LNCaP clone FGC (cell line): ENCODE measurements at regions not wholly inside any gene's neighbourhood (a gene's known extent, or its start where the extent isn't known, plus 50 kb on each side); places are given as distances from the start of the nearest gene placed in this dataset.

Experiments used
- DNase-seq: peaks from one replicate; pipeline ENCODE4 v3.0.0-alpha.2; 2011; ENCODE audit warnings: low read depth
- H3K4me3 ChIP-seq: 2 replicates; pipeline ENCODE4 v1.5.1; 2011; ENCODE audit warnings: mild to moderate bottlenecking, low read depth, low read length, control low read depth
- TF ChIP-seq, protein P1 (sequence below): IDR thresholded peaks from 2 replicates; pipeline ENCODE4 v1.5.1; 2012; ENCODE audit warnings: mild to moderate bottlenecking; ENCODE audit not compliant: control insufficient read depth, insufficient read depth; ENCODE audit errors: extremely low read depth

DNA sequence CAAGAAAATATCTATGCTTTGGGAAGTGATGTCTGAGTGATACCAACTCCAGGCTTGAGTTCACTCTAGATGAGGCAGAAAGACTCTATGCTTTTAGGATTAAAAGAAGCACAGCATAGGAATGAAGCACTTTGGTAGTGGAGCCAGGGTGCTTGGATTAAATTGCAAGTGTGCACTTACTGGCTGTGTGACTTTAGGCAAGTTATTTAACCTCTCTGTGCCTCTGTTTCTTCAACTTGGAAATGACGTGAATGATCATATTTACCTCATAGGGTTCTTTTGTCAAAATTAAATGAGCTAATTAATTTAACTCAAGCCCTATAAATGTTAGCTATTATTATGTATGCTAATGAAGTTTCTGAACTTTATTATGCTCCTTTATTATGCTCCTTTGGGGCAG is 446.1 kb downstream of the TTLL7 start:
- DNase-seq, result no peak

GRCh38 chr1:83548311-83548710 is 450.6 kb downstream of the TTLL7 start:
- no peak for DNase-seq
- TF ChIP-seq, protein P1, sequence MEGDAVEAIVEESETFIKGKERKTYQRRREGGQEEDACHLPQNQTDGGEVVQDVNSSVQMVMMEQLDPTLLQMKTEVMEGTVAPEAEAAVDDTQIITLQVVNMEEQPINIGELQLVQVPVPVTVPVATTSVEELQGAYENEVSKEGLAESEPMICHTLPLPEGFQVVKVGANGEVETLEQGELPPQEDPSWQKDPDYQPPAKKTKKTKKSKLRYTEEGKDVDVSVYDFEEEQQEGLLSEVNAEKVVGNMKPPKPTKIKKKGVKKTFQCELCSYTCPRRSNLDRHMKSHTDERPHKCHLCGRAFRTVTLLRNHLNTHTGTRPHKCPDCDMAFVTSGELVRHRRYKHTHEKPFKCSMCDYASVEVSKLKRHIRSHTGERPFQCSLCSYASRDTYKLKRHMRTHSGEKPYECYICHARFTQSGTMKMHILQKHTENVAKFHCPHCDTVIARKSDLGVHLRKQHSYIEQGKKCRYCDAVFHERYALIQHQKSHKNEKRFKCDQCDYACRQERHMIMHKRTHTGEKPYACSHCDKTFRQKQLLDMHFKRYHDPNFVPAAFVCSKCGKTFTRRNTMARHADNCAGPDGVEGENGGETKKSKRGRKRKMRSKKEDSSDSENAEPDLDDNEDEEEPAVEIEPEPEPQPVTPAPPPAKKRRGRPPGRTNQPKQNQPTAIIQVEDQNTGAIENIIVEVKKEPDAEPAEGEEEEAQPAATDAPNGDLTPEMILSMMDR, result no peak
- no peak overlapping the region for H3K4me3 ChIP-seq

More for the DNA sequence above, 446.1 kb downstream of the TTLL7 start:
- TF ChIP-seq, protein P1, result no peak
- H3K4me3 ChIP-seq, result no peak overlapping the region

DNA sequence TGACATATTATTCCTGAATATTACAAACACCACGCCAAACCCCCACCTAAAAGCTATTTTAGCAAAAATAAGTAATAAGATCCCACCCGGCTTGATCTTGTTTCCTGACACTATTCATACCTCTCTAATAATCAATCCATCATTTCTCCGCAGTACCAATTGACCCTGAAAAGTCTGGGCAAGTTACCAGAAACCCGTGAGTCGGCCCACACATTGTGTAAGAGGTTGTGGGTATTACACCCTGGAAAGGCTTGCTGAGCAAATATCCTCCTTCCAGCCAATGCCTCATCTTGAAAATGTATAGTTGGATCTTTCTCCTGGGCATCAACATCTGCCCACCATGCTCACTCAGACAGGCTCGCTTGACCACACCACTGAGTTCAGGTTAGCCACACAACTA is 451.0 kb downstream of the TTLL7 start:
- no peak for DNase-seq
- no peak overlapping the region for H3K4me3 ChIP-seq
- TF ChIP-seq, protein P1, result no peak

GRCh38 chr1:83546874-83547273 is 452.1 kb downstream of the TTLL7 start:
- no peak for DNase-seq
- no peak overlapping the region for H3K4me3 ChIP-seq
- TF ChIP-seq, protein P1, result no peak

GRCh38 chr1:83545066-83545862 is 453.7 kb downstream of the TTLL7 start:
- TF ChIP-seq, protein P1, result peak; percentile 42
- H3K4me3 ChIP-seq, result no peak overlapping the region
- DNase-seq, result peak; percentile 41

DNA sequence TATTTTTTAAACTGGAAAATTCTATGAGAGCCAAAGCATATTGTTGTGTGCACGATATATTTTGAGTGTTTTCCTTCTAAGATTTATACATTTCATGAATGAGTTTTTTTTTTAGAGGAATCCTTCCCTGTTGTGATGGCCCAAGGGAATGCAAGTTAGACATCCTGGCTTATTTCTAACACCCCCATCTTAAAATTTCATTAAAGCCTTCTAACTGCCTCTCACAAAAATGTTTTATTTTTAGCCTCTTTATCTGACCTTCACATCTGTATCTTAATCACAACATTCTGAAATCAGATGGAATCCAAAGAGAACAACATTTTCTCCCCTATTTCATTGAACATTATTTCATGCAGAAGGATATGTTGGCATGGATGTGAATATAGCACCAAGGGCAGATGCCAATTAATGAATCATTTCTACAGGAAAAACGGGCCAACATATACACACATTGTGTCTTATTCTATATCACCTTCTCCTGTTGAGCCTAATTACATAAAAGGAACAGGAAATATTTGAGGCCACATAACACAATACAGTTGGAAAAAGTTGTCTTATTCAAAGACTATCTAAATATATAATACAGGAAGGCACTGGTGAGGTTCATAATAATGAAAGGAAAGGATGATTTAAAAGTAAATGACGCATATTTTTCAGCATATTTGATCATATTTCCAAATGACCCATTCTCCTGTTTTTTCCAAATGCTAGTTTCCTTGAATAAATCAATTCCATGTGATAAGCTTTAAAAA is 455.5 kb downstream of the TTLL7 start:
- TF ChIP-seq, protein P1, result no peak
- no peak for DNase-seq
- H3K4me3 ChIP-seq, result no peak overlapping the region
